ENCODE measurements at regions not wholly inside any gene's neighbourhood (a gene's known extent, or its start where the extent isn't known, plus 50 kb on each side); places are given as distances from the start of the nearest gene placed in this dataset.
"Not testable (repeated sequence)": the region's sequence is repeated elsewhere in the genome, so short reads cannot be mapped to it uniquely, and the experiment has no call there.

- Mint-ChIP-seq H3K27ac (no peak overlapping the region), H3K27me3 (no peaks in the 10 kb centered on the region), H3K9me3 (no peaks in the 10 kb centered on the region), H3K4me3 (peak overlapping the region; percentile 67 to 76), H3K4me1 (peaks cover 20% of the 10 kb centered on the region)
- DNase-seq, result peak; percentile 39 to 55
- ATAC-seq, result peak; percentile 97
Measured at GRCh38 chr2:437756-438393, 150.0 kb upstream of the ALKAL2 start.

DNA sequence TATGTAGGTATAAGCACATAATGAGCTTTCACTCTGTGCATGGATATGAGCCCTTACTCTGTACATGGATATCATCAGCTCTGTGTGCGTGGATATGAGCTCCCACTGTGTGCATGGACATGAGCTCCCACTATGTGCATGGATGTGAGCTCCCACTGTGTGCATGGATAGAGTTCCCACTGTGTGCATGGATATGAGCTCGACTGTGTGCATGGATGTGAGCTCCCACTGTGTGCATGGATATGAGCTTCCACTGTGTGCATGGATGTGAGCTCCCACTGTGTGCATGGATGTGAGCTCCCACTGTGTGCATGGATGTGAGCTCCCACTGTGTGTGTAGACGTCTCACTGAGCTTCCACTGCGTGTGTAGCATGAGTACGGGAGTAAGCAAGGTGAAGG, 149.3 kb upstream of the ALKAL2 start:
- peak overlapping the region; percentile 26 to 67 for H3K4me3 Mint-ChIP-seq
- peaks cover 20% of the 10 kb centered on the region for H3K4me1 Mint-ChIP-seq
- no peak for DNase-seq
- H3K27ac Mint-ChIP-seq, result no peak overlapping the region
- ATAC-seq, result no peak
- no peaks in the 10 kb centered on the region for H3K9me3 Mint-ChIP-seq
- no peaks in the 10 kb centered on the region for H3K27me3 Mint-ChIP-seq

- H3K4me1 Mint-ChIP-seq, result peaks cover 20% of the 10 kb centered on the region
- H3K27me3 Mint-ChIP-seq, result no peaks in the 10 kb centered on the region
- no peak for DNase-seq
- ATAC-seq, result no peak
- H3K9me3 Mint-ChIP-seq, result no peaks in the 10 kb centered on the region
- no peak overlapping the region for H3K4me3 Mint-ChIP-seq
- no peak overlapping the region for H3K27ac Mint-ChIP-seq
Measured at GRCh38 chr2:436205-436604, 148.3 kb upstream of the ALKAL2 start.

DNA sequence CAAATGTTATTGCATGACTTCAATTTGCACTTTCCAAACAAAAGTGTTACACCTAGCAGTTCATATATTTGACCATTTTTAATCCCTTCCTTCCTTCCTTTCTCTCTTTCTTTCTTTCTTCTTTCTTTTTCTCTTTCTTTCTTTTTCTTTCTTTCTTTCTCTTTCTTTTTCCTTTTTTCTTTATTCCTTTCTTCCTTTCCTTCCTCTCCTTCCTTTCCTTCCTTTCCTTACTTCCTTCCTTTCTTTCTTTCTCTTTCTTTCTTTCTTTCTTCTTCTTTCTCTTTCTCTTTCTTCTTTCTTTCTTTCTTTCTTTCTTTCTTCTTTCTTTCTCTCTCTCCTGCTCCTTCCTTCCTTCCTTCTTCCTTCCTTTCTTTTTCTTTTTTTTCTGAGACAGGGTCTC, 146.7 kb upstream of the ALKAL2 start:
- ATAC-seq (no peak), DNase-seq (no peak)
- Mint-ChIP-seq H3K27ac (peak overlapping the region in 1 of 2 donors; percentile 88), H3K4me1 (peaks cover 33% of the 10 kb centered on the region), H3K27me3 (peaks cover under 1% of the 10 kb centered on the region), H3K4me3 (no peak overlapping the region), H3K9me3 (peaks cover 0 to under 1% of the 10 kb centered on the region in 2 donors)

DNA sequence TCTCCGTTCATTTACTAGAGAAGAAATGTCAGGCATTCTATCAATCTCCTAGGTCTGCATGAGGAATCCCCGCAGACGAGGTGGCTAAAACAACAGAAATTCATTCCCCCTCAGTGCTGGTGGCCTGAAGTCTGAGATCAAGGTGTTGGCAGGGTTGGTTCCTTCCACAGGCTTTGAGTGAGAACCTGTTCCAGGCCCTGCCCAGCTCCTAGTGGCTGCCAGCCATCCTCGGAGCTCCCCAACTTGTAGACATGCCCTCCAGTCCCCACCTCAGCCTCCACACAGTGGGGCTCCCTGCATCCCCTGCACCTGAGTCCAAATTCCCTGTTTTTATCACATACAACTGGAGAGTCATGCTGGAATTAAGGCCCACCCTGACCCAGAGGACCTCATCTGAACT, 145.3 kb upstream of the ALKAL2 start:
- Mint-ChIP-seq H3K4me3 (no peak overlapping the region), H3K27me3 (peaks cover 5% of the 10 kb centered on the region), H3K4me1 (peaks cover 35% of the 10 kb centered on the region), H3K9me3 (peaks cover 0 to 6% of the 10 kb centered on the region in 2 donors), H3K27ac (no peak overlapping the region)
- ATAC-seq, result no peak
- DNase-seq, result no peak

DNA sequence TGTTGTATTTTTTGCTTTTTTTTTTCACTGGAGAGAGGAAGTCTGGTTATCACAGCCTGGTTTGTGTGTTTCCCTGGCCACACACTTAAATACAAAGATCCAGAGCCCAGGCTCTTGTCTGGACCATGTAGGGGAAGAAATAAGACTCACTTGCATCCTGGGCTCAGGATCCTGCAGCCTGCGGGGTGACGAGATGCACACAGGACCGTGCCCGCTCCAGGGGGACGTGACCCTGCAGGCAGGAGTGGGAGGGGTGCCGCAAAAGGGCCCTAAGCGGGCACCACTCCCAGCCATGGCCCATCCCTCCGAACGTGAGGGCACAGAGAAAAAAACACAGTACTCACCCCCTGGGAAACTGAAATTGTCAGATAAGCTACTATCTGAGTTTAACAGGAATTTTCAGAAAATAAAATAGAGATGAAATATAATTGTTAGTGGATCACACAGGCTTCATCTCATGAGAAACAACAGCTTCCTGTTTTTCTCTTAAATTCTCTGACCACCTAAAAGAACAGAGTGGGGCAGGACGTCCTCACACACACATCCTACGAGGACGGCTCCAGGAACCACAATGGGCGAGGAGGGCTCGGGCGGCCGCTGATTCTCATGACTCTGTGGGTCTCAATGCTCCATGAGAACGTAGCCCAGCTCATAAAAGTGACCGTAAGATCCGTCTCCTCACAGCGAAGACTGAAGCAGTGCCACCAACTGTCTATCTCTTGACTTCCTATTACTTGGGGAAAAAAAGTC, 142.6 kb upstream of the ALKAL2 start:
- Mint-ChIP-seq H3K27ac (peak overlapping the region; percentile 92 to 97), H3K4me3 (peak overlapping the region; percentile 84 to 93), H3K27me3 (peaks cover 5% of the 10 kb centered on the region), H3K9me3 (peaks cover 0 to 6% of the 10 kb centered on the region in 2 donors), H3K4me1 (peaks cover 25% of the 10 kb centered on the region)
- no peak for DNase-seq
- peak; percentile 51 for ATAC-seq

DNA sequence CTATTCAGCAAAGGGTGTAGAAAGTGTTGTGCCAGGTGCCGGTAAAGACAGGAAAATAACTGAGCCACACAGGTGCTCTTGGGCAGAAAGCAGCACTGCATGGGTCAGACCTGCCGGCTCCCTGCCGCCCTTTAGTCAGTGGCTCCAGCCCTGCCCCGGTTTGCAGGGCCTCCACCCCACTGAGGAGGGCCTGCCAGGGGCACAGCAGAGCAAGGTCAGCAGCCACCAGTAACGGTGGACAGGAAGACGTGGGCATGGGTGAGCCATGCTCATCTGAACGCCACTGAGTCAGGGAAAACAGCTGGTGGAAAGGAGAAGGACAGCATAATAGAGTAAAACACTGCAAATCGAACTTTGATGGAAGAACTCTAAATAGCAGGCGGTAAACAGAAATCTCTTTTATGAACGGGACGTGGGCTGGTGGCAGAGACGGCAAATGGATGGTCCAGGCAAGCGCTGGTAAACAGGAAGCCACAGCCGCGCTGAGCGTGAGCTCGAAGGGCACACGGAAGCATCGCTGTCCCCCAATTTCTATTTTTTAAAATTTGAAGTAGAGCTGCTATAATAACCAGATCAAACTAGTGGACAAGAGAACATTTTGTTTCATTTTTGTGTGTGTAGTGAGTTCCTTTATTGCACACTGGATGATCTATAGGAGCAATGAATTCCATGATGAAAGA, 141.8 kb upstream of the ALKAL2 start:
- peaks cover 22% of the 10 kb centered on the region for H3K4me1 Mint-ChIP-seq
- H3K9me3 Mint-ChIP-seq, result peaks cover 0 to 6% of the 10 kb centered on the region in 2 donors
- peak overlapping the region; percentile 92 to 97 for H3K27ac Mint-ChIP-seq
- peak in 1 of 2 donors; percentile 20 for DNase-seq
- peak overlapping the region; percentile 84 to 93 for H3K4me3 Mint-ChIP-seq
- peaks cover 5% of the 10 kb centered on the region for H3K27me3 Mint-ChIP-seq
- ATAC-seq, result peak; percentile 80

DNA sequence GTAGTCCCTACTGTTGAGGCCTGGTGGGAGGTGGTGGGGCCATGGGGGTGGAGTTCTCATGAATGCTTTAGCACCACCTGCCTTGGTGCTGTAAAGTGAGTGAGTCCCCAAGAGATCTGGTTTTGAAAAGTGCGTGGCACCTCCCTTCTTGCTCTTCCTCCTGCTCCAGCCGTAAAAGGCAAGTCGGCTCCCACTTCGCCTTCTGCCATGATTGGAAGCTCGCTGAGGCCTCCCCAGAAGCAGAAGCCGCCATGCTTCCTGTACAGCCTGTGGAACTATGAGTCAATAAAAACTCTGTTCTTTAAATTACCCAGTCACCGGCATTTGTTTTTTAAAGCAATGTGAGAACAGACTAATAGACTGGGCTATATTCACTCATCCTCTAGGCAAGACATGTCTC, 141.3 kb upstream of the ALKAL2 start:
- Mint-ChIP-seq H3K27ac (peak overlapping the region in 1 of 2 donors; percentile 97), H3K9me3 (peaks cover 0 to 6% of the 10 kb centered on the region in 2 donors), H3K4me3 (peak overlapping the region; percentile 84 to 93), H3K4me1 (peaks cover 20% of the 10 kb centered on the region), H3K27me3 (peaks cover 5% of the 10 kb centered on the region)
- ATAC-seq (no peak), DNase-seq (no peak)

DNA sequence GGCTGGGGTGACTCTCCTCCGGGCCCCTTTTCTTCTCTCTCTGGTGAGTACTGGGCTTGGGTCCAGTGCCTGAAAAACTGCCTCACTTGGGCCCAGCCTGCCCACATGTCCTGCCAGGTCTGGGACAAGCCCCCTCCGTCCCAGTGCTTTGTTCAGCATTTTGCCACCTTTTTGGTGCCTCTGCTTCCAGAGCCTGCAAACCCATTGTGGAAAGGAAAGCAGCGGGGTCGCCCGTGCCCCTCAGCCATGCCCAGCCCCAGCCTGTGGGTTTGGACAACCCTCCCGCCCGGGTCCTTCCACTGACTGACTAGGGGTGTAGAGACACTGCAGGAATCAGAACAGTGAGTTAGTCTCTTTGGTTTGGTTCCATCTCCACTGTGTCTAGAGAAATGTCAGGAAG, 140.7 kb upstream of the ALKAL2 start:
- H3K27ac Mint-ChIP-seq, result no peak overlapping the region
- H3K4me1 Mint-ChIP-seq, result peaks cover 20% of the 10 kb centered on the region
- peaks cover 0 to 6% of the 10 kb centered on the region in 2 donors for H3K9me3 Mint-ChIP-seq
- no peak for ATAC-seq
- H3K27me3 Mint-ChIP-seq, result peaks cover 5% of the 10 kb centered on the region
- no peak for DNase-seq
- no peak overlapping the region for H3K4me3 Mint-ChIP-seq

- not testable (repeated sequence) for H3K4me3 Mint-ChIP-seq, H3K27me3 Mint-ChIP-seq, H3K27ac Mint-ChIP-seq, ATAC-seq, H3K9me3 Mint-ChIP-seq, DNase-seq
- peaks cover 20% of the 10 kb centered on the region for H3K4me1 Mint-ChIP-seq
Measured at GRCh38 chr2:426696-427095, 138.8 kb upstream of the ALKAL2 start.

- DNase-seq (no peak), ATAC-seq (no peak)
- Mint-ChIP-seq H3K27me3 (peaks cover 12% of the 10 kb centered on the region), H3K4me1 (peaks cover 20% of the 10 kb centered on the region), H3K9me3 (peaks cover 0 to 6% of the 10 kb centered on the region in 2 donors), H3K4me3 (no peak overlapping the region), H3K27ac (no peak overlapping the region)
Measured at GRCh38 chr2:425947-426346, 138.1 kb upstream of the ALKAL2 start.

- no peak for DNase-seq
- H3K4me1 Mint-ChIP-seq, result peaks cover 13% of the 10 kb centered on the region
- ATAC-seq, result no peak
- no peak overlapping the region for H3K27ac Mint-ChIP-seq
- peaks cover 0 to 6% of the 10 kb centered on the region in 2 donors for H3K9me3 Mint-ChIP-seq
- H3K4me3 Mint-ChIP-seq, result no peak overlapping the region
- peaks cover 12% of the 10 kb centered on the region for H3K27me3 Mint-ChIP-seq
Measured at GRCh38 chr2:425243-425642, 137.4 kb upstream of the ALKAL2 start.

DNA sequence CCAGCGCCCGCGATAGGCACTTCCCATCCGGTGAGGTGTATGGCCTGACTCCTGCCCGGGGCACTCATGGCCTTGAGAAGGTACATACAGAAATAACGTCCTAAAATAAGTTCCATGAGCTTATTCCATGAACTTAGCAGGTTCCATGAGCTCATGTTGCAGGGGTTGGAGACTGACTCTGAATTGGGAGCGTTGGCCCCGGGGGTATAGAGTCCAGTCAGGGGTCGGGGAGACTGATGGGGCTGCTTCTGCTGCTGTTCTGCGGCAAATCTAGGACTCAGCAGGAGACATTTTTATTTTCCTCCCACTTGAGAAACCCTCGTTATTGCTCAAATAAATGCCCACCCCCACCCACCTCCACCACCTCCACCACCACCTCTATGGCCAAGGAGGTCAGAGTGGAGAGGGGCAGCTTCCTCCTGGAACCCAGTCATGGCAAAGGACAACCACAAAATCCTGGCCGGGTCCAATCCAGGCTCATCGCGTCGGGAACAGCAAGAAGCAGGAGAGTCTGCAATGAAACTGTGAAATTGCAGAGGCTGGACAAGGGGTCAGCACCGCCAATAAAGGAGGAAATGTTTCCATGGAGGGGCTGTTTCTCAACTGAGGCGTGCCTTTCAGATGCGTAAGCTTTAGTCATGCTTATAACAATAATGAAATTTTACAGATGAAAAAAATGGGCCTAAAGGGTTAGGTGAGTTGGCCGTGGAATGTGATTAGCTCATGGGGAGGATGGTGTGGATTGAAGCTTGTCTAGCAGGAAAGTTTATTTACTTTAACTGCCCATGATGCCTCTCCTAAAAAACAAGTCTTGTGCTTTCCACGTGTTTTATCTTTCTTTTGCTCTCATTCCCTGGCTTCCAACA, 136.6 kb upstream of the ALKAL2 start:
- no peak for DNase-seq
- no peak overlapping the region for H3K27ac Mint-ChIP-seq

GRCh38 chr2:423479-423878, 135.6 kb upstream of the ALKAL2 start:
- Mint-ChIP-seq H3K4me1 (no peaks in the 10 kb centered on the region), H3K27ac (no peak overlapping the region), H3K9me3 (no peaks in the 10 kb centered on the region), H3K4me3 (no peak overlapping the region), H3K27me3 (peaks cover 18% of the 10 kb centered on the region)
- no peak for ATAC-seq
- DNase-seq, result no peak

More for the DNA sequence above, 136.6 kb upstream of the ALKAL2 start:
- no peak for ATAC-seq
- Mint-ChIP-seq H3K4me1 (peaks cover 6% of the 10 kb centered on the region), H3K27me3 (peaks cover 11% of the 10 kb centered on the region), H3K9me3 (peaks cover 0 to 4% of the 10 kb centered on the region in 2 donors), H3K4me3 (no peak overlapping the region)

Measured in stimulated activated naive CD8-positive, alpha-beta T cell treated with anti-CD3 and anti-CD28 coated beads, Interleukin-15, amount 100 ng/mL, for 72 hours (primary cell).